HG03460 (cell line): ENCODE measurements at regions not wholly inside any gene's neighbourhood (a gene's known extent, or its start where the extent isn't known, plus 50 kb on each side); places are given as distances from the start of the nearest gene placed in this dataset.

Source experiments
- ATAC-seq: cut with Tn5 transposase; IDR thresholded peaks from one replicate; pipeline ENCODE4 v1.9.1; 2021; ENCODE audit not compliant: unreplicated experiment

- ATAC-seq = no peak
These were observed 85.8 kb upstream of the NELL2 start for GRCh38 chr12:44961887-44962286.

- ATAC-seq = no peak
These were observed 84.7 kb upstream of the NELL2 start for GRCh38 chr12:44960856-44961255.

- ATAC-seq = no peak
These were observed 84.3 kb upstream of the NELL2 start for GRCh38 chr12:44960423-44960822.

- no peak for ATAC-seq
These were observed 71.0 kb upstream of the NELL2 start for GRCh38 chr12:44947163-44947562.

GRCh38 chr12:44942714-44943113, 66.6 kb upstream of the NELL2 start:
- ATAC-seq = no peak

- ATAC-seq = peak; percentile 56
These were observed 55.0 kb upstream of the NELL2 start for GRCh38 chr12:44930972-44931600.

- ATAC-seq = no peak
These were observed 53.2 kb upstream of the NELL2 start for GRCh38 chr12:44929236-44929885.
